ENCODE measurements at regions not wholly inside any gene's neighbourhood (a gene's known extent, or its start where the extent isn't known, plus 50 kb on each side); places are given as distances from the start of the nearest gene placed in this dataset.

GRCh38 chr7:35422715-35423114 lies 168.8 kb upstream of the TBX20 start:
- Histone ChIP-seq H4K20me1 (ENCODE audit: control insufficient read depth, insufficient read depth) (no peaks in the 10 kb centered on the region; the same call in 1 of the 2 replicates), H3K9me3 (replicated peaks; ENCODE audit: control insufficient read depth, insufficient read depth, low read length) (no peaks in the 10 kb centered on the region), H3K27me3 (replicated peaks in 1 of 2; ENCODE audit: control insufficient read depth in 2 of 2, insufficient read depth in 2 of 2, low read length in 1 of 2) (no peaks in the 10 kb centered on the region; a peak in 1 of 4 replicates), H3K36me3 (ENCODE audit: control insufficient read depth in 2 of 2, insufficient read depth in 2 of 2, low read length in 1 of 2) (no peaks in the 10 kb centered on the region), H3K9ac (ENCODE audit: control insufficient read depth, insufficient read depth, low read length) (no peak overlapping the region), H3K79me2 (ENCODE audit: control insufficient read depth, insufficient read depth, low read length) (no peaks in the 10 kb centered on the region), H3K4me2 (ENCODE audit: control insufficient read depth, insufficient read depth) (no peak overlapping the region), H3K4me3 (no peak overlapping the region), H3K4me1 (ENCODE audit: control insufficient read depth, insufficient read depth, low read length) (no peaks in the 10 kb centered on the region), H2AFZ (ENCODE audit: control insufficient read depth, low read depth, low read length) (no peak overlapping the region), H3K27ac (ENCODE audit: control insufficient read depth, insufficient read depth) (no peak overlapping the region)
- ChIA-PET RAD21 (ENCODE audit: unreplicated experiment) (no interaction called here), CTCF (interaction anchor here (0.8 to 1.4 kb wide), 2 partner anchors 11 to 98 kb away, joined by 3 to 4 read pairs; no protein-coding TSS in a partner anchor), SMC1A (ENCODE audit: uncharacterized antibody, unreplicated experiment) (no interaction called here), POLR2A (no interaction called here)
- no peak for FAIRE-seq
- TF ChIP-seq E4F1 (IDR thresholded peaks at IDR 0.05; ENCODE audit: borderline replicate concordance, partially characterized antibody) (no peak), SIN3A (IDR thresholded peaks at IDR 0.05; ENCODE audit: low read depth, low read length) (no peak), RAD51 (IDR thresholded peaks at IDR 0.05) (no peak), ZNF592 (IDR thresholded peaks at IDR 0.05) (no peak)
- DNase-seq (ENCODE audit: low read depth, low spot score), result no peak
- intact Hi-C loops (cut with micrococcal nuclease; ENCODE audit: unreplicated experiment), result no loop called here
- in situ Hi-C loops (cut with MboI), result loop anchor here (10.0 kb wide), 2 partner anchors 202 to 482 kb away; no protein-coding TSS in a partner anchor
- WGBS (ENCODE audit: insufficient coverage, insufficient replicate concordance, low lambda C conversion rate, missing lambda C conversion rate), result 43% methylated on average over 2 of the region's 2 CpGs
- no TSS peak for BruUV-seq (replicated peaks)
- no peak for ATAC-seq

Measured in GM12878 (cell line).